MM.1S (cell line): ENCODE measurements at regions not wholly inside any gene's neighbourhood (a gene's known extent, or its start where the extent isn't known, plus 50 kb on each side); places are given as distances from the start of the nearest gene placed in this dataset.

ENCODE experiments used
- EZH2 ChIP-seq: fragments of 300-600 bp; sonication (generic); optimal IDR thresholded peaks from 2 replicates; pipeline ENCODE3; 2017; ENCODE audit warnings: low read depth, mild to moderate bottlenecking, antibody characterized with exemption, low read length, mixed read lengths
- EZH2phosphoT487 ChIP-seq: fragments of 300-600 bp; sonication (generic); IDR thresholded peaks from 2 replicates; pipeline ENCODE4 v1.6.1; 2018; ENCODE audit warnings: antibody characterized with exemption, low read length
- TF ChIP-seq, protein P1 (sequence below): fragments of 300-600 bp; sonication (generic); IDR thresholded peaks from 2 replicates; pipeline ENCODE4 v1.5.1; 2016; ENCODE audit warnings: antibody characterized with exemption, low read length, mixed read lengths

DNA sequence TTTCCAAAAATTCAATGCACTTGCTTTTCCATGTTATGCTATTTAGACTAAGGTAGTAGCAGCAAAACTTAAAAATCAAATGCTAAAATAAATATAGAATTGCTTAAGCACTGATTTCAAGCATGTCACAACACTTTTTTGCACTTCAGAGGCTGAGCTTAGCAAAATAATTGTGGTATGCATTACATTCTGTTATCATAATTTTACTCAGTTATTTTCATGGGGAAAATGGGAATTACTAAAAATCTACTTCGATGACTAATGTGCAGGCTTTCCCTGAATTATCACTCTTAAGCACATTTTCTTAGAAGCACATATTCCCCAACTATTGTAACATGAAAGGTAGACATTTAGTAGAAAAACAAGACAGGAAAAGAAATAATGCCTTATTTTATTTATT is 322.4 kb upstream of the CBLB start:
- TF ChIP-seq, protein P1, sequence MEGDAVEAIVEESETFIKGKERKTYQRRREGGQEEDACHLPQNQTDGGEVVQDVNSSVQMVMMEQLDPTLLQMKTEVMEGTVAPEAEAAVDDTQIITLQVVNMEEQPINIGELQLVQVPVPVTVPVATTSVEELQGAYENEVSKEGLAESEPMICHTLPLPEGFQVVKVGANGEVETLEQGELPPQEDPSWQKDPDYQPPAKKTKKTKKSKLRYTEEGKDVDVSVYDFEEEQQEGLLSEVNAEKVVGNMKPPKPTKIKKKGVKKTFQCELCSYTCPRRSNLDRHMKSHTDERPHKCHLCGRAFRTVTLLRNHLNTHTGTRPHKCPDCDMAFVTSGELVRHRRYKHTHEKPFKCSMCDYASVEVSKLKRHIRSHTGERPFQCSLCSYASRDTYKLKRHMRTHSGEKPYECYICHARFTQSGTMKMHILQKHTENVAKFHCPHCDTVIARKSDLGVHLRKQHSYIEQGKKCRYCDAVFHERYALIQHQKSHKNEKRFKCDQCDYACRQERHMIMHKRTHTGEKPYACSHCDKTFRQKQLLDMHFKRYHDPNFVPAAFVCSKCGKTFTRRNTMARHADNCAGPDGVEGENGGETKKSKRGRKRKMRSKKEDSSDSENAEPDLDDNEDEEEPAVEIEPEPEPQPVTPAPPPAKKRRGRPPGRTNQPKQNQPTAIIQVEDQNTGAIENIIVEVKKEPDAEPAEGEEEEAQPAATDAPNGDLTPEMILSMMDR = no peak
- no peak for TF ChIP-seq EZH2
- TF ChIP-seq EZH2phosphoT487 = no peak
